ENCODE measurements at regions not wholly inside any gene's neighbourhood (a gene's known extent, or its start where the extent isn't known, plus 50 kb on each side); places are given as distances from the start of the nearest gene placed in this dataset.

GRCh38 chr7:20053334-20054104 lies 163.7 kb downstream of the MACC1 start:
- no peak for TF ChIP-seq POLR2AphosphoS5 (IDR thresholded peaks at IDR 0.05; ENCODE audit: borderline replicate concordance, low read depth, low read length)
- no peak for TF ChIP-seq EZH2 (IDR thresholded peaks at IDR 0.05)
- TF ChIP-seq FOXP2 (optimal IDR thresholded peaks at IDR 0.05; ENCODE audit: control extremely low read depth, extremely low read length, insufficient read depth) = no peak
